ENCODE measurements at regions not wholly inside any gene's neighbourhood (a gene's known extent, or its start where the extent isn't known, plus 50 kb on each side); places are given as distances from the start of the nearest gene placed in this dataset.
A peak's percentile ranks its signal among the peaks of the same experiment; 100 is the strongest.
"Not testable (repeated sequence)": the region's sequence is repeated elsewhere in the genome, so short reads cannot be mapped to it uniquely, and the experiment has no call there.

- no peak for DNase-seq (ENCODE audit: low read depth)
These were observed 97.0 kb upstream of the GRIP1 start for GRCh38 chr12:66775871-66776270.

- DNase-seq (ENCODE audit: low read depth) = no peak
These were observed 98.1 kb upstream of the GRIP1 start for GRCh38 chr12:66776974-66777373.

- DNase-seq (ENCODE audit: low read depth) = no peak
These were observed 100.6 kb upstream of the GRIP1 start for GRCh38 chr12:66779466-66779865.

- no peak for DNase-seq (ENCODE audit: low read depth)
These were observed 107.8 kb upstream of the GRIP1 start for GRCh38 chr12:66786531-66787308.

- no peak for DNase-seq (ENCODE audit: low read depth)
These were observed 120.7 kb upstream of the GRIP1 start for GRCh38 chr12:66799551-66799950.

GRCh38 chr12:66800046-66800445 lies 121.2 kb upstream of the GRIP1 start:
- no peak for DNase-seq (ENCODE audit: low read depth)

GRCh38 chr12:66803930-66804329 lies 125.1 kb upstream of the GRIP1 start:
- no peak for DNase-seq (ENCODE audit: low read depth)

- DNase-seq (ENCODE audit: low read depth) = no peak
These were observed 125.7 kb upstream of the GRIP1 start for GRCh38 chr12:66804563-66804974.

GRCh38 chr12:66808606-66809005 lies 129.7 kb upstream of the GRIP1 start:
- DNase-seq (ENCODE audit: low read depth) = no peak

GRCh38 chr12:66813137-66813892 lies 134.4 kb upstream of the GRIP1 start:
- peak; percentile 12 for DNase-seq (ENCODE audit: low read depth)

GRCh38 chr12:66819587-66819986 lies 140.7 kb upstream of the GRIP1 start:
- no peak for DNase-seq (ENCODE audit: low read depth)

GRCh38 chr12:66822961-66823360 lies 144.1 kb upstream of the GRIP1 start:
- DNase-seq (ENCODE audit: low read depth) = no peak

- peak; percentile 27 for DNase-seq (ENCODE audit: low read depth)
These were observed 145.1 kb upstream of the GRIP1 start for GRCh38 chr12:66823857-66824570.

GRCh38 chr12:66825921-66826320 lies 147.0 kb upstream of the GRIP1 start:
- DNase-seq (ENCODE audit: low read depth) = not testable (repeated sequence)

GRCh38 chr12:66829660-66830325 lies 150.9 kb upstream of the GRIP1 start:
- no peak for DNase-seq (ENCODE audit: low read depth)

- DNase-seq (ENCODE audit: low read depth) = no peak
These were observed 152.6 kb upstream of the GRIP1 start for GRCh38 chr12:66831495-66831894.

- DNase-seq (ENCODE audit: low read depth) = no peak
These were observed 154.1 kb upstream of the GRIP1 start for GRCh38 chr12:66832997-66833396.

GRCh38 chr12:66836623-66837310 lies 157.9 kb upstream of the GRIP1 start:
- no peak for DNase-seq (ENCODE audit: low read depth)

- DNase-seq (ENCODE audit: low read depth) = no peak
These were observed 158.4 kb upstream of the GRIP1 start for GRCh38 chr12:66837311-66837627.

- no peak for DNase-seq (ENCODE audit: low read depth)
These were observed 159.5 kb upstream of the GRIP1 start for GRCh38 chr12:66838366-66838765.

GRCh38 chr12:66848967-66849366 lies 170.1 kb upstream of the GRIP1 start:
- DNase-seq (ENCODE audit: low read depth) = no peak

GRCh38 chr12:66851134-66851533 lies 172.3 kb upstream of the GRIP1 start:
- no peak for DNase-seq (ENCODE audit: low read depth)

All from ELR (cell line).